Dedifferentiated amniotic fluid mesenchymal stem cell (primary cell): ENCODE measurements at regions not wholly inside any gene's neighbourhood (a gene's known extent, or its start where the extent isn't known, plus 50 kb on each side); places are given as distances from the start of the nearest gene placed in this dataset.
A peak's percentile ranks its signal among the peaks of the same experiment; 100 is the strongest.
"Not testable (repeated sequence)": the region's sequence is repeated elsewhere in the genome, so short reads cannot be mapped to it uniquely, and the experiment has no call there.

Experiments
- DNase-seq: peaks from one replicate; pipeline ENCODE4 v3.0.0-alpha.2; 2016; ENCODE audit errors: extremely low spot score

DNA sequence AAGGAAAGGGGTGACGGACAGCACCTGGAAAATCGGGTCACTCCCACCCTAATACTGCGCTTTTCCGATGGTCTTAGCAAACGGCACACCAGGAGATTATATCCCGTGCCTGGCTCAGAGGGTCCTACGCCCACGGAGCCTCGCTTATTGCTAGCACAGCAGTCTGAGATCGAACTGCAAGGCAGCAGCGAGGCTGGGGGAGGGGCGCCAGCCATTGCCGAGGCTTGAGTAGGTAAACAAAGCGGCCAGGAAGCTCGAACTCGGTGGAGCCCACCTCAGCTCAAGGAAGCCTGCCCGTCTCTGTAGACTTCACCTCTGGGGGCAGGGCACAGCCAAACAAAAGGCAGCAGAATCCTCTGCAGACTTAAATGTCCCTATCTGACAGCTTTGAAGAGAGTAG, 91.5 kb upstream of the MBIP start:
- not testable (repeated sequence) for DNase-seq

DNA sequence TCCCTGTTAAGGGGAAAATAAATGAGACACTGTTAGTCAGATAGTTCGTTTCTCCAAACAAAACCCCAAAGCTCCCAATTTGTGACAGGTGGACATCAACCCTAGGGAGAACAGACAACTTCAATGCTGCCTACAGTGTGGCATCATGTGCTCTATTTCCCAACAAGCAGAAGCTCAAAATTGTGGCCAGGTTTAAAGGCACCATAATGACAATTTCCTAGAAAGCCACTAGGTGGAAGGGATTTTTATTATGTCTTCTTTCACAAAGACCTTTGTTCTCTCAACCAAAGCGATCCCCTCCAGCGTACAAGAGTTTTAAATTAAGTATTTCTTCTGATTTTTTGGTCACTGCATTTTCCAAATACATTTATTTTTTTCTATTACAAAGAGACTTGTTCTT, 88.0 kb upstream of the MBIP start:
- DNase-seq, result no peak

GRCh38 chr14:36405589-36406274, 85.3 kb upstream of the MBIP start:
- DNase-seq, result no peak

GRCh38 chr14:36402867-36403266, 82.4 kb upstream of the MBIP start:
- no peak for DNase-seq

DNA sequence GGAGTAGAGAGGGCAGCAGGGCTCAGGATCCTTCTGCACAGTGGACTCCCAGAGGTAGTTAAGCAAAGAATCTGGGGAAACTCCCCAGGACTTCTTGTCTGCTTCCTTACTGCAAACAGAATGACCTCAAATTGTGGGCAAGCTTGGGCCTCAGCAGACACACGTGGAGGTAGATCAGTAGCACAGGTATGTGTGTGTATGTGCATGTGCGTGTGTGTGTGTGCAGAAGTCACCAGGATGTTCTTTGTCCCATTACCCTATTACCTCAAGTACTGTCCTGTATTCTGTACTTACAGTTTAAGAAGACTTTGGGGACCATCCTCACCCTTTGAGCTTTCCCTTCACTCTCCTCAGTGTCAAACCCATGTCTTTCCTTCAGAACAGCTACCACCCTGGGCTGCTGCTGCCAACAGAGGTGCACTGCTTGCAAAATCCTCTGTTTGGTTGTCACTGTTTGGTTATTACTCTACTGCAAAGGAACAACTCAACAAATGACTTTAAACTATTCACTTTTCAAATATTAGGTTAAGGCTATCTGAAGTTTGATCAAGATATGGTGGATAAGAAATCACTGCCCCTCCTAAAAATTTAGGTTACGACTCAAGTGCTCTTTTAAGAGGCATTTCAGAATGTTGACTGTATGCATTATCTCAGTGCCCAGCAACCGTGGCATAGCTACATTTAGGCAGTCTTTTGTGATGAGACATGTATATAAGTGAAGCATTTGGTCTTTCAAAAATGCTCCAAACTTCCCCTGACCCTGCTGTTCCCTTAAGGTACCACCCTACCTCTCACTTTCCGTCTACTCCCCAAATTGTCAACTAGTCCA, 78.2 kb upstream of the MBIP start:
- no peak for DNase-seq

DNA sequence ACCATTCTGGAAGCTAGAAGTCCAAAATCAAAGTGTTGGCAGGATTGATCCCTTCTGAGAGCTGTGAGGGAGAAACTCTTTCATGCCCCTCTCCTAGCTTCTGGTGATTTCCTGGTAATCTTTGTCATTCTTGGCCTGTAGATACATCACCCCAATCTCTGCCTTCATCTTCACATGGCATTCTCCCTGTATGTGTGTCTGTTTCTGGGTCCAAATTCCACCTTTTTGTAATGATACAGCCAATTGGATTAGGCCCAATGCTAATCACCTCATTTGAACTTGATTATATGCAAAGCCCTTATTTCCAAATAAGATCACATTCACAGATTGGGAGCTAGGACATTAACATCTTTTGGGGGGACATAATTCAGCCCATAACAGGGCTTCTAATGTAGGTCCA, 76.9 kb upstream of the MBIP start:
- DNase-seq, result no peak

GRCh38 chr14:36396798-36397197, 76.4 kb upstream of the MBIP start:
- no peak for DNase-seq

GRCh38 chr14:36394593-36394992, 74.2 kb upstream of the MBIP start:
- no peak for DNase-seq

DNA sequence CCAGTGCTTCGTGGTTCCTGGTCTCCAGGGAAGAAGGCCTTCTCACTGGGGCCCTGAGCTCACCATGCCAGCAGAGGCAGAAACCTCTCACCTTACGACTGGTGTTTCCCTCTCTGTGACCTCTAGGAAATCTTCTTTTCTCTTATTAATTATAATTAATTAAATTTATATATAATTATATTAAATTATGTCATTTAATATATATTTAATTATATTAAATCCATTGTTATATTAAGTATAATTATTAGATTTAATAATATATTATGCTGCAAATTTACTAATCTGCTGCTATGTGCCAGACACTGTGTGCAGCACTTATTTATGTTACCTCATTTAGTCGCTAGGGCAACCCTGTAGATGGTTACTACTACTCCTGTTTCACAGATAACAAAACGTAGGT, 70.3 kb upstream of the MBIP start:
- no peak for DNase-seq

- DNase-seq, result no peak
Observed at GRCh38 chr14:36383767-36384431, 63.5 kb upstream of the MBIP start.

GRCh38 chr14:36373982-36374673, 53.7 kb upstream of the MBIP start:
- peak; percentile 74 for DNase-seq
